Astrocyte of the cerebellum (primary cell): ENCODE measurements at regions not wholly inside any gene's neighbourhood (a gene's known extent, or its start where the extent isn't known, plus 50 kb on each side); places are given as distances from the start of the nearest gene placed in this dataset.

Experiments
- DNase-seq: peaks from one replicate; pipeline ENCODE4 v3.0.0-alpha.2; 2011; ENCODE audit warnings: low read depth
- H3K4me3 ChIP-seq: 2 replicates; pipeline ENCODE4 v1.5.1; 2011; ENCODE audit warnings: mild to moderate bottlenecking, low read depth, low read length, moderate library complexity
- in situ Hi-C: cut with HindIII; loops from 2 replicates; pipeline ENCODE4 v1.10.0; 2017; ENCODE audit warnings: low sequenced_read_pairs
- TF ChIP-seq, protein P1 (sequence below): IDR thresholded peaks from 2 replicates; pipeline ENCODE4 v1.5.1; 2012; ENCODE audit warnings: low read length, low read depth, moderate library complexity, mild to moderate bottlenecking; ENCODE audit errors: missing control alignments

DNA sequence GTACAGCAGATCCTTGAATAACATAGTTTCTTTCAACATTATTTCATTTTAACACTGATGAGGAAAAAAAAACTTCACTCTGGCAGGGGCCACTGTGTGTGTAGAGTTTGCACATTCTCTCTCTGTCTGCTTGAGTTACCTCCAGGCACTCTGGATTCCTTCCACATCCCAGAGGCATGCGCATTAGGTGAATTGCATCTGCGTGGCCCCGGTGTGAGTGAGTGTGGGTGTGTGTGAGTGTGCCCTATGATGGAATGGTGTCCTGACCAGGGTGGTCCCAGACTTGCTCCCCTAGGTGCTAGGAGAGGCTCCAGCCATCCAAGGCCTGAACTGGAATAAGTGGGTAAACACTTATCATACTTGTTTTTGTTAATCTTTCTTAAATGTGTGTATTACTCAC, 90.6 kb upstream of the LRIG3 start:
- in situ Hi-C loops = no loop called here
- TF ChIP-seq, protein P1, sequence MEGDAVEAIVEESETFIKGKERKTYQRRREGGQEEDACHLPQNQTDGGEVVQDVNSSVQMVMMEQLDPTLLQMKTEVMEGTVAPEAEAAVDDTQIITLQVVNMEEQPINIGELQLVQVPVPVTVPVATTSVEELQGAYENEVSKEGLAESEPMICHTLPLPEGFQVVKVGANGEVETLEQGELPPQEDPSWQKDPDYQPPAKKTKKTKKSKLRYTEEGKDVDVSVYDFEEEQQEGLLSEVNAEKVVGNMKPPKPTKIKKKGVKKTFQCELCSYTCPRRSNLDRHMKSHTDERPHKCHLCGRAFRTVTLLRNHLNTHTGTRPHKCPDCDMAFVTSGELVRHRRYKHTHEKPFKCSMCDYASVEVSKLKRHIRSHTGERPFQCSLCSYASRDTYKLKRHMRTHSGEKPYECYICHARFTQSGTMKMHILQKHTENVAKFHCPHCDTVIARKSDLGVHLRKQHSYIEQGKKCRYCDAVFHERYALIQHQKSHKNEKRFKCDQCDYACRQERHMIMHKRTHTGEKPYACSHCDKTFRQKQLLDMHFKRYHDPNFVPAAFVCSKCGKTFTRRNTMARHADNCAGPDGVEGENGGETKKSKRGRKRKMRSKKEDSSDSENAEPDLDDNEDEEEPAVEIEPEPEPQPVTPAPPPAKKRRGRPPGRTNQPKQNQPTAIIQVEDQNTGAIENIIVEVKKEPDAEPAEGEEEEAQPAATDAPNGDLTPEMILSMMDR = no peak
- H3K4me3 ChIP-seq = no peak overlapping the region
- DNase-seq = no peak

DNA sequence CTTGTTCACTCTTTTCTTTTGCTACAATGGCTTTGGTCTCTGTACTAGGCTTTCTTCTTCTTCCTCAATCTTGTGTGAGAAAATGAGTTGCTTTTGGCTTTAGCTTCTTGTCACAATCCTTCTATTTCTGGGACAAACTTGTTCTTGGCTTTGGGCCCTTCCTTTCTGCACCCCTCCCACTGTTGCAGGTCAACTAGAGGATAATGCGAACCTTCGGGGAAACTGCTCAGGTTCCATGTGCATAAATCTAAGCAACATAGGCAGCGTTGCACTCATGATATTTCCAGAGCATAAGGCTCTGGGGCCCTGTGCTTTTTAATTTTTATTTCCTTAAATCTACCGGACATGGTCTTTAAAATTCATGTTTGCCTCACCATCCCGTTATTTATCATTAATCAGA, 89.8 kb upstream of the LRIG3 start:
- TF ChIP-seq, protein P1 = no peak
- no peak for DNase-seq
- H3K4me3 ChIP-seq = no peak overlapping the region
- in situ Hi-C loops = no loop called here

DNA sequence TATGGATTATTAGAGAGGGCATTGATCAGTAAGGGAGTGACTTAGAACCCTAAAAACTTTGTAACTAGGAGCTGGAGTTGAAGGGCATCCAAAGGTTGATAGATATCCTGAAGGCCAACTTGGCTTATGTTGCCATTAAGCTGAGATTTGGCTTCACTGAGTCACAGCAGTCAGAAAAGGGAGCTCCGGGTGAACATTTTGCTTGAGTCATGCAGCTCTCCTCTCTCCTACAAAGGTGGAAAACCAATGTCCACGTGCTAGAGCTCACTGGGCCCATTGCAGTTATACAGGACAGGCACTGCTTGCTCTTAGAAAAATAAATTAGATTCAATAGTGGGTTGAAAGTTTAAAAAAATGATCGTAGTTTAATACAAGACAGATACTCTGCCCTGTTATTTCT, 87.3 kb upstream of the LRIG3 start:
- DNase-seq = no peak
- in situ Hi-C loops = no loop called here
- no peak overlapping the region for H3K4me3 ChIP-seq
- TF ChIP-seq, protein P1 = no peak

DNA sequence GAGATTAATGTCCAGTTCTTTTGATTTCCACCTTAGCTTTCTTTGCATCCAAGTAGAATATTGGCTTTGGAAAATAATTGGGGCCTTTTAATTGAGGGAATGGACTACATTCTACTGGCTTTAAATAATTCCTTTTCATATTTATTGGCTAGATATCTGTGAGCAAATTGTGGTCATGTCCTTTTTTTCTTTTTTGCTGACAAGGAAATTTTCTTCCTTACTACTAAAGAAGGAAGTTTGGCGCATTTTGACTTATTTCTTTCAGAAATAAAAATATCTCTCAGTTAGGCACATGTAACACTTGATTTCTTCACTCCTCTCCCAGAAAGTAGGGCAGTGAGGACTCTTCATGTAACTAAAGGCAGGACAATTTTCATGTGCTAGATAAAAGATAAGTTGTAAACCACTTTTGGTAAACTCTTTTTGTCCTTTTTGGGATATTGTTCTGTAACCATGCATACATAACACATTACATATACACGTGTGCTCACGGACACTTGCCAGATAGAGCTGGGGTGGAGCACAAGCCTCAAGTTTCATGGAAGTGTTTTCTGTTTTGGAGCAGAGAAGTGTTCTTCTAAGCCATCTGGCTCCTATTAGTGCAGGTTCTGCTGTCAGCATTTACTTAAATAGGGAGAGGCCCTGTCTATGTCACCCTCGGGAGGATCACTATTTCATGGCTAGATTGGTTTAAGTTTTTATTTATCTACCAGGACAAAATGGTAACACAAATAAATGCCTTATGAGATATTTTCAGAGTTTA, 85.1 kb upstream of the LRIG3 start:
- in situ Hi-C loops = no loop called here
- no peak overlapping the region for H3K4me3 ChIP-seq
- TF ChIP-seq, protein P1 = no peak
- DNase-seq = no peak

DNA sequence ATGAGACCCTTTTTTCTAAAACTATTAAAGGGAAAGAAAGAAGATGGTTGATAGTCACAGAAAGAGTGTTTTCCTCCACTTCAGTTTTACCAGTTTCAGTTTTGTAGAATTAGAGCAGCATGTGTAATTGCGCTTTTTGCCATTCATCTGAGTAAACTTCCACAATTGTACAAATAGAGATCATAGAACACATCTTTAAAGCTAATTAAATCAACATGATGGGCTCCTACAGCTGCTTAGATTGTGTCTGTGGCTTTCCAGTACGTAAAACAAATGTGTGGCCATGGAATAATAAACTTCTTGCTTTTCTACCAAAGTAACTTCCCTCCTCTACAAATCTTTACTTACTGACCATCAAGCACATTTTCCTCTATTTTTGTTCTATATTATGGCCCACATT, 84.2 kb upstream of the LRIG3 start:
- TF ChIP-seq, protein P1 = no peak
- no peak overlapping the region for H3K4me3 ChIP-seq
- no peak for DNase-seq
- in situ Hi-C loops = no loop called here

DNA sequence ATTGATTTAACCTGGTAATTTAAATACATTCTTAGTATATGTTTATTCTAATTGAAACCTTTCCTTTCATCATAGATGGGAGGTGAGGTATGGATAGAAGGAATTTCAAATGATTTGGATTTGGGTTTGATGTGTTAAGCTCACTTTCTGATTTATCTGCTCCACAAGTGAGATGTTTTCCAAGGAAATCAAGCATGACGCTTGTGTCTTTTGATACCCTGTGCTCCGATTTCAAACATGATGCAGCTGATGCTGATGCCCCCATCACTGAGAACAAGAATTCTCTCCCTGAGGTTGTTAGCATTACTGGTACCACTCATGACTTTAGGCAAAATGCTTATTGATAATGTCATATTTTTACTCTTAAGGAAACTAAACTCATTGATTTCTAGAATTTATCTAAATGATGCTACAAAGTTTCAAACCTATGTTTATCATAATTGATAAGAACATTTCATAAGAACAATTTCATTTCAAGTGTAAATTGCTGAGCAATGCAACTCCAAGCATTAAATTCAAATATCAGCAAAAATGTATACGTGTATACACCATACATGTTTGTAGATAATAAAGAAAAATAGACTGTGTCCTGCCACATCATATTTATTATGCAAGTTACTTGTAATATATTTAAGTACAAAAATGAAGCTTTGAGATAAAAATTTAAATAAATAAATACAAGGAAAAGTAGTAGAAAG, 75.5 kb upstream of the LRIG3 start:
- H3K4me3 ChIP-seq = no peak overlapping the region
- TF ChIP-seq, protein P1 = no peak
- in situ Hi-C loops = no loop called here

More for the DNA sequence above, 75.5 kb upstream of the LRIG3 start:
- no peak for DNase-seq
